Brain microvascular endothelial cell (primary cell): ENCODE measurements at regions not wholly inside any gene's neighbourhood (a gene's known extent, or its start where the extent isn't known, plus 50 kb on each side); places are given as distances from the start of the nearest gene placed in this dataset.

ENCODE experiments used
- DNase-seq: peaks from one replicate; pipeline ENCODE4 v3.0.0-alpha.2; 2020
- H3K27ac ChIP-seq: fragments of 250-450 bp; sonication (Bioruptor Pico); 2 replicates; pipeline ENCODE4 v1.5.1; 2020; ENCODE audit warnings: mild to moderate bottlenecking, moderate library complexity
- H3K27me3 ChIP-seq: fragments of 250-450 bp; sonication (Bioruptor Pico); replicated peaks from 2 replicates; pipeline ENCODE4 v1.5.1; 2020; ENCODE audit warnings: mild to moderate bottlenecking
- H3K36me3 ChIP-seq: fragments of 250-450 bp; sonication (Bioruptor Pico); replicated peaks from 2 replicates; pipeline ENCODE4 v1.5.1; 2020; ENCODE audit warnings: mild to moderate bottlenecking
- H3K4me3 ChIP-seq: 2 replicates; pipeline ENCODE4 v1.5.1; 2011; ENCODE audit warnings: low read depth, mild to moderate bottlenecking, control low read depth, low read length, moderate library complexity
- in situ Hi-C: cut with HindIII; loops from 2 replicates; pipeline ENCODE4 v1.10.0; 2017; ENCODE audit warnings: low sequenced_read_pairs, low pct_ligation_motif_present
- TF ChIP-seq, protein P1 (sequence below): IDR thresholded peaks from 2 replicates; pipeline ENCODE4 v1.5.1; 2011; ENCODE audit warnings: low read depth, mild to moderate bottlenecking, moderate library complexity, low read length, control low read depth, inconsistent platforms; ENCODE audit errors: missing control alignments

DNA sequence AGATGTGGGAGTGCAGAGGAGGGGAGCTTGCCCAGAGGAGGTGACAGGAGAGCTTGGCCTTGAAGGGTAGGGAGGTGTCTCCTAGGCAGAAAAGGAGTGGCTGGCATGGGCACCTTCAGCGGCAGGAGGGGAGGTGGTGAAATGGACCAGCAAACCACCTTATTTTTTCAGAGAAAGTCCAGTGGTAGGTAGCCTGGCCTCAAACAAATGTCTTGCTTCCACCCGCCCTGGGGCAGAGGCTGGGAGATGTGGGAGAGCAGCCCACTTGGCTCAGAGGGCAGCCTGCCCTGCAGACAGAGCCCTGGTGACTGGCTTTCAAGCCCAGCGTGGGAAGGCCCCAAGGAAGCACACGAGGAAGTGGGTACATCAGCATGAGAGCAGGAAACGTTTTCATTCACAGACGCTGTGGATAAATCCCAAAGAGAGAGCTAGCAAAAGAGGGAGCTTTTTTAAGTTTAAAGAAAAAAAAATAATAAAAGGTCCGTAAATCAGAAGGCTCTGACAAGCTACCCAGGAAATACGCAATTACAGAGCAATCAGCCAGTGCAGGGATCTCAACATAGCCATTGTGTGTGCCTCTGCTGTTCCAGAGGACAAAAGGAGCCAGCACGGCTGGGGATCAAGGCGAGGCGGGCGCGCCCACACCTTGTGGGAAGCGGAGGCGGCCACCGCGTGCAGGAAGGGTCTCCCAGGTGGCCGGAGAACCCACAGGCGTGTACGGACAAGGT is 238.7 kb upstream of the PLET1 start:
- TF ChIP-seq, protein P1, sequence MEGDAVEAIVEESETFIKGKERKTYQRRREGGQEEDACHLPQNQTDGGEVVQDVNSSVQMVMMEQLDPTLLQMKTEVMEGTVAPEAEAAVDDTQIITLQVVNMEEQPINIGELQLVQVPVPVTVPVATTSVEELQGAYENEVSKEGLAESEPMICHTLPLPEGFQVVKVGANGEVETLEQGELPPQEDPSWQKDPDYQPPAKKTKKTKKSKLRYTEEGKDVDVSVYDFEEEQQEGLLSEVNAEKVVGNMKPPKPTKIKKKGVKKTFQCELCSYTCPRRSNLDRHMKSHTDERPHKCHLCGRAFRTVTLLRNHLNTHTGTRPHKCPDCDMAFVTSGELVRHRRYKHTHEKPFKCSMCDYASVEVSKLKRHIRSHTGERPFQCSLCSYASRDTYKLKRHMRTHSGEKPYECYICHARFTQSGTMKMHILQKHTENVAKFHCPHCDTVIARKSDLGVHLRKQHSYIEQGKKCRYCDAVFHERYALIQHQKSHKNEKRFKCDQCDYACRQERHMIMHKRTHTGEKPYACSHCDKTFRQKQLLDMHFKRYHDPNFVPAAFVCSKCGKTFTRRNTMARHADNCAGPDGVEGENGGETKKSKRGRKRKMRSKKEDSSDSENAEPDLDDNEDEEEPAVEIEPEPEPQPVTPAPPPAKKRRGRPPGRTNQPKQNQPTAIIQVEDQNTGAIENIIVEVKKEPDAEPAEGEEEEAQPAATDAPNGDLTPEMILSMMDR: no peak
- H3K4me3 ChIP-seq: no peak overlapping the region
- H3K27me3 ChIP-seq: no peaks in the 10 kb centered on the region
- no peaks in the 10 kb centered on the region for H3K36me3 ChIP-seq
- no peak overlapping the region for H3K27ac ChIP-seq
- in situ Hi-C loops: no loop called here
- no peak for DNase-seq

DNA sequence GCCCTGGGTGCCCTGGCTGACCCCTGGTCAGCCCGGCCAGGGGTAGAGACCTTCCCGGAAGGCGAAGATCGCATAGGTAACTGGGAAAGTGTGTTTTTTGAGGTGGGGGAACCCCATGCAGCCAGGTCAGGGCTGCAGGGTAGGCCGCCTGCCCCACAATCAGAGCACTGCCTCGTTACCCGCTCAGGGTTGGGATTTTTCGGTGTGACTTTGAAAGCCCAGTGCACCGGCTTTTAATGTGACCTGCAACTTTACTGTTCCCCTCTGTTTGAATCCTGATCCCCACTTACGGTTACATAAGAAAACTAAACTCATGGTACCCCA is 239.2 kb upstream of the PLET1 start:
- in situ Hi-C loops: no loop called here
- no peak for DNase-seq
- H3K27ac ChIP-seq: no peak overlapping the region

DNA sequence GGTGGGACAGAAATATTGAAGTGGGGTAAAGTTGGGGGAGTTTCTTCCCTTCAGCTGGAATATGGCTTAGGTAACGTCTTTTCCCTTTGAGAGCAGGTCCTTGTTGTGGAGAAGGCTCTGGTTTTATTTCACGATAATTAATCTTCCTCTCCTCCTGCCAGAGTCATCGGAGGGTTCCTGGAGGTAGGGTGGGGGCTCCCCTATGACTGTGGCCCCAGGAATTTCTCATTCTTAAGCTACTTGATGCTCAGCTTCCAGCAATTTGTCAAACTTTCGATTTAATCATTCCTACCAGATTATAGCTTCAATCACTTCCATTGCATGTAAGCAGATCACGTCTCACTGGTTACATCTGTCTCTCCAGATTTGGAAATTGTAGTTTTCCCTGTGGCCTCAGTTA is 242.8 kb upstream of the PLET1 start:
- Histone ChIP-seq H3K27ac (no peak overlapping the region), H3K36me3 (no peaks in the 10 kb centered on the region), H3K4me3 (no peak overlapping the region), H3K27me3 (no peaks in the 10 kb centered on the region)
- no peak for DNase-seq
- TF ChIP-seq, protein P1: no peak
- in situ Hi-C loops: no loop called here

More for the DNA sequence above, 239.2 kb upstream of the PLET1 start:
- Histone ChIP-seq H3K27me3 (no peaks in the 10 kb centered on the region), H3K4me3 (no peak overlapping the region), H3K36me3 (no peaks in the 10 kb centered on the region)
- TF ChIP-seq, protein P1: no peak

DNA sequence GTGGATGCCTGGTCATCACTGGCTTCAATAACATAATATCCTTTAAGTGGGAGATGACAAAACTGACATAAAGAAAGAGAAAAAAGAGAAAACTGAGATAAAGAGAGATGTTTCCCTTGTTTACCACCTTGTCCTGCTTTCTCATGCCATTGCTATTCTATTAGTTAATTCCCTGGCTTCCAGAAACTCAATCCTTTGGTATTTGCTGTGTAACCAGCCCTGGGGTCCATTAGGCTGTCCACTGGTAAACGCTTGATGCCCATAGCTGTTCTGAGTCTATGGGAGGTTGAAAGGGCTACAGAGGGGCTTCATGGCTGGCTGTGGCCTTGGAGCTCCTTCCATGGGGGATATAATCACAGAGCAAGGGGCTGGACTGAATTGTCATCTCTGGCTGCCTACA is 243.4 kb upstream of the PLET1 start:
- H3K36me3 ChIP-seq: no peaks in the 10 kb centered on the region
- H3K27ac ChIP-seq: no peak overlapping the region
- in situ Hi-C loops: no loop called here
- H3K4me3 ChIP-seq: no peak overlapping the region
- TF ChIP-seq, protein P1: no peak
- DNase-seq: no peak
- H3K27me3 ChIP-seq: no peaks in the 10 kb centered on the region

DNA sequence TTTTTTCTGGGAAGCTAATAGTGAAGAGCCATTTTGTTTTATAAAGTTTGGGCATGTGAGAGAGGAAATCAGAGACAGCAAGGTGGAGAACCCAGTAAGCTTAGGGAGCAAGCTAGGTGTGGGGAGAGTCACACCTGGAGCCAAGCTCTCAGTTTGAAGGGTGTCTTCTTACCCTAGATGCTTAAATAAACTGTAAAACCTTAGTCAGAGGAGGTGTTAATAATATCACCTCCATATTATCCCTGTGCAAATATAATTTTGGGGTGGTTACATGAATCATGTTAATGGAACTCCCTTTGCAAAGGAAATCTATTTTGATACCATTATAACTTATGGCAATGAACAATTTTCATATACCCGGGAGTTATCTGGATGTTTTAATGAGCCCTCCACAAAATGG is 246.2 kb upstream of the PLET1 start:
- in situ Hi-C loops: no loop called here
- TF ChIP-seq, protein P1: no peak

DNA sequence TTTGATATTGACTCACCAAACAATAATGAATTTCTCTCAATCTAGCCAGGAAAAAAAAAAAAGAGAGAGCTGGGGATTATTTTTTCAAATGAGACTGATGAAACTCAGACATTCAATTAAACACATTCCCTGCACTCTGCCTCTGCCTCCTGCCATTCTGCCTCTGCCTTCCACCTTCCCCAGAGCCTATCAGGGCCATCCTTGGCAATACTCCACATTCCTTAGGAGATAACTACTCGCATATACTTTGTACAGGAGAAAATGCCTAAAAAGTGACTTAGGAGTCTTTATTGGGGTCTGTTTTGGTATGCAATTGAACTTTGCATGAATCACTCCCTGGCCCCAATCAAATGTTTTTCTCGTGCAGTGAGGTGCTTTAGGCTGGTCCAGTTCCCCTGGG is 246.6 kb upstream of the PLET1 start:
- in situ Hi-C loops: no loop called here
- Histone ChIP-seq H3K4me3 (no peak overlapping the region), H3K27me3 (no peaks in the 10 kb centered on the region), H3K27ac (no peak overlapping the region), H3K36me3 (no peaks in the 10 kb centered on the region)
- TF ChIP-seq, protein P1: no peak
- no peak for DNase-seq

More for the DNA sequence above, 246.2 kb upstream of the PLET1 start:
- H3K27ac ChIP-seq: no peak overlapping the region
- no peaks in the 10 kb centered on the region for H3K36me3 ChIP-seq
- H3K27me3 ChIP-seq: no peaks in the 10 kb centered on the region
- DNase-seq: no peak
- H3K4me3 ChIP-seq: no peak overlapping the region
